ENCODE measurements at regions not wholly inside any gene's neighbourhood (a gene's known extent, or its start where the extent isn't known, plus 50 kb on each side); places are given as distances from the start of the nearest gene placed in this dataset.

GRCh38 chr7:110084181-110084807 is 1006.6 kb upstream of the LRRN3 start:
- Mint-ChIP-seq H3K36me3 (ENCODE audit: low read depth) (no peaks in the 10 kb centered on the region), H3K4me3 (no peak overlapping the region), H3K4me1 (no peaks in the 10 kb centered on the region), H3K27me3 (no peaks in the 10 kb centered on the region), H3K9me3 (no peaks in the 10 kb centered on the region), H3K27ac (no peak overlapping the region)
- ChIA-PET POLR2A (no interaction called here), CTCF (no interaction called here)
- no peak for ATAC-seq (ENCODE audit: low read depth)
- DNase-seq: no peak
- TF ChIP-seq CTCF (IDR thresholded peaks at IDR 0.05): no peak
- intact Hi-C loops (cut with micrococcal nuclease): loop anchor here (5.0 kb wide), 1 partner anchor 638 kb away; no protein-coding TSS in a partner anchor

GRCh38 chr7:110090110-110090820 is 1000.7 kb upstream of the LRRN3 start:
- Mint-ChIP-seq H3K9me3 (no peaks in the 10 kb centered on the region), H3K4me1 (no peaks in the 10 kb centered on the region), H3K27me3 (no peaks in the 10 kb centered on the region), H3K4me3 (no peak overlapping the region), H3K36me3 (ENCODE audit: low read depth) (no peaks in the 10 kb centered on the region), H3K27ac (no peak overlapping the region)
- intact Hi-C loops (cut with micrococcal nuclease): loop anchor here (10.0 kb wide), 1 partner anchor 1645 kb away; no protein-coding TSS in a partner anchor
- ATAC-seq (ENCODE audit: low read depth) (no peak), DNase-seq (no peak)
- no peak for TF ChIP-seq CTCF (IDR thresholded peaks at IDR 0.05)
- ChIA-PET CTCF (interaction anchor here (0.9 kb wide), 1 partner anchor 1008 kb away, joined by 5 read pairs; no protein-coding TSS in a partner anchor), POLR2A (interaction anchor here (0.6 kb wide), 1 partner anchor 475 kb away, joined by 4 read pairs; no protein-coding TSS in a partner anchor)

GRCh38 chr7:110095372-110096052 is 995.4 kb upstream of the LRRN3 start:
- Mint-ChIP-seq H3K27ac (no peak overlapping the region), H3K36me3 (ENCODE audit: low read depth) (no peaks in the 10 kb centered on the region), H3K4me3 (no peak overlapping the region), H3K27me3 (no peaks in the 10 kb centered on the region), H3K4me1 (no peaks in the 10 kb centered on the region), H3K9me3 (peaks cover 2% of the 10 kb centered on the region)
- no peak for TF ChIP-seq CTCF (IDR thresholded peaks at IDR 0.05)
- ChIA-PET POLR2A (no interaction called here), CTCF (no interaction called here)
- DNase-seq: no peak
- intact Hi-C loops (cut with micrococcal nuclease): loop anchor here (10.0 kb wide), 1 partner anchor 1639 kb away; no protein-coding TSS in a partner anchor
- ATAC-seq (ENCODE audit: low read depth): no peak

GRCh38 chr7:110104243-110104642 is 986.7 kb upstream of the LRRN3 start:
- ATAC-seq (ENCODE audit: low read depth): no peak
- H3K27ac Mint-ChIP-seq: no peak overlapping the region

More at GRCh38 chr7:110104243-110104642, 986.7 kb upstream of the LRRN3 start:
- H3K4me1 Mint-ChIP-seq: no peaks in the 10 kb centered on the region
- no peak overlapping the region for H3K4me3 Mint-ChIP-seq
- no peaks in the 10 kb centered on the region for H3K9me3 Mint-ChIP-seq
- CTCF ChIA-PET: no interaction called here
- no peaks in the 10 kb centered on the region for H3K27me3 Mint-ChIP-seq
- no peak for TF ChIP-seq CTCF (IDR thresholded peaks at IDR 0.05)
- no peak for DNase-seq
- intact Hi-C loops (cut with micrococcal nuclease): no loop called here
- POLR2A ChIA-PET: no interaction called here
- no peaks in the 10 kb centered on the region for H3K36me3 Mint-ChIP-seq (ENCODE audit: low read depth)
